HuH-7 (cell line): ENCODE measurements at regions not wholly inside any gene's neighbourhood (a gene's known extent, or its start where the extent isn't known, plus 50 kb on each side); places are given as distances from the start of the nearest gene placed in this dataset.
"Not testable (repeated sequence)": the region's sequence is repeated elsewhere in the genome, so short reads cannot be mapped to it uniquely, and the experiment has no call there.

Experiments
- DNase-seq: peaks from one replicate; pipeline ENCODE4 v3.0.0; 2011; ENCODE audit warnings: low spot score

DNA sequence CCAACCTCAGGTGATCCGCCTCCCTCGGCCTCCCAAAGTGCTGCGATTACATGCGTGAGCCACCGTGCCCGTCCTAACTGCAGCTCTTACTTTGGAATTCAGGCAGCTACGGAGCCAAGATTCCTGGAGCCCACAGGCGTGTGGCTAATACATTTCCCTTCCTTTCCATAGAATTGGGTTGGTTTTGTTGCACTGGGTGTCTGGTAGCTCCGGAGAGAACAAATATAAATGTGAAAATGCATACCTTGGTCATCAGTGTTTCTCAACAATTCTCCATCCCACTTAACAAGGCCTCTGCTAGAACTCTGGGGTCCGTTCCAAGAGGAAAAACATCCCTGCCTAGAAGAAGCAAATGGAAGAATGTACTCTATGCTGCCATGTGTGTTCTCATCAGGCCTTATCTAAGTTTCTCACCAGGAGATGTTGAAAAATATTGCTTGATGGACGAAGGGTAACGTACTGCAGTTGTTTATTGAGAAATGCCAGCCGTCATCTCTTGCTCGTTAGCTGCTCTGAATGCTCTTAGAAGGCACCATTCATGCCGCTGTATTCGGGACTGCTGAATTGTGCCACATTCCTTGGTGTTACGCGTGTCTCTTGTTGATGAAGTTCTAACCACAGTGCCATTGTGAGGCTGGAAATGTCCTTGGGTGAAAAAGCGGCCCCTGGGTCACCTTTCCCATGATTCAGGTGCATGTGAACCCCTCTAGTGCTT is 50.5 kb upstream of the CD99 start:
- DNase-seq = no peak

DNA sequence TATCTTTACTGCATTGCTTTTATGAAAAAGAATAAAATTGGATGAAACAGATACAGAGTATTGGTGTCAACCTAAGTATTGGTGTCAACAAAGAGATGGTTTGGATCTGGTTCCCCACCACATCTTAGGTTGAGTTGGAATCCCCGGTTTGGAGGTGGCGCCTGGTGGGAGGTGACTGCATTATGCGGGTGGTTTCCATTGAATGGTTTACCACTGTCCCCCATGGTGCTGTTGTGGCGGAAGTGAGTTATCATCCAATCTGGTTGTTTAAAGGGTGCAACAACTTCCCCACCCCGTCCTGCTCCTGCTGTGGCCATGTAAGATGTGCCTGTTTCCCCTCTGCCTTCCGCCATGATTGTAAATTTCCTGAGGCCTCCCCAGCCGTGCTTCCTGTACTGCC is 52.8 kb upstream of the CD99 start:
- no peak for DNase-seq

DNA sequence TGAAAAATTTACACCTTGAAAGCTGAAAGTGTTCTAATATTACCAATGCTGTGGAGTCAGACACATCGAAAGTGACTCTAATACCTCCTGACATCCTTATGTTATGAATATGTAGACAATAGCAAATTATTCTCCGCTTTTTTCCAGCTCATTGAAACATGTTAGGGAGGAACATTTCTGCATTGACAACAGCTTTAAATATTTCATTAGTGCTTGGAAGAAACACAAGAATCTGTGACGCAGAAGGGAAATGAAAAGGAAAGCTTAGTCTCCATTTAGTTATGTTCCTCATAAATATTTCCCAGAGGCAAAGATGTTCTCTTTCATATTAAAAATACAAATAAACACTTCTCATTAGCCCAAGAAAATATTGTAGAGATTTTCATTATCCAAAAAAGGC is 55.8 kb upstream of the CD99 start:
- DNase-seq = no peak

DNA sequence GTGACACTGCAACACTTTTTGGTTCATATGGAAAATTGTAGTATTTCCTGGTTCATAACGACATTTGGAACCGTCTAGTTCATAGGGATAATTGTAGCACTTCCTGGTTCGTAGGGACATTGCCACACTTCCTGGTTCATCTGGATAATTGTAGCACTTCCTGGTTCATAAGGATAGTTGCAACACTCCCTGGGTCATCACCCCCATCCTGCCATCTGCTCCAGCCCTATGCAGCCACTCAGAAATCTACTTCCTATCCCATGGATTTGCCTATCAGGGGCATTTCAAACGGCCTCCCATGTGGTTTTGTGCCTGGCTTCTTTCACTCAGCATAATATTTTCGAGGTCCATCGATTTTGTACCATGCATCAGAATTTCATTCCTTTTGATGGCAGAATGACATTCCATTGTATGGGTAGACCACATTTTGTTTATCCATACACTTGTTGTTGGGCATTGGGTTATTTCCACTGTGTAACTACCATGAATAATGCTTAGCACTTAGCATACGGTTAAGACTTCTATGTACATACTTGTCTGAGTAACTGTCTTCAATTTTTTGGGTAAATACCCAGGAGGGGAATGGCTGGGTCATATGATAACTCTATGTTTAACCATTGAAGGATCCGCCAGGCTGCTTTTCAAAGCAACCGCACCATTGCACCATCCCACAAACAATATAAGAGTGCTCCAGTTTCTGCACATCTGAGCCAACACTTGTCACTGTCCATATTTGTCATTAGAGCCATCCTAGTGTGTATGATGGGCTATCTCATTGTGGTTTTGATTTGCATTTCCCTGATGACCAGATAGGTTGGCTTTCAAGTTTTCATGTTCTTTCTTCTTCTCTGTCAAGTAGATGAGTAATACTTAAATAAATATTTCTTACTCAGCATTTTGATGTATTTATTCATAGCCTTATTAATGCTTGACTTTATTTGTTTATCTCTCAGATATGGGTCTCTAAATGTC is 58.3 kb upstream of the CD99 start:
- no peak for DNase-seq

DNA sequence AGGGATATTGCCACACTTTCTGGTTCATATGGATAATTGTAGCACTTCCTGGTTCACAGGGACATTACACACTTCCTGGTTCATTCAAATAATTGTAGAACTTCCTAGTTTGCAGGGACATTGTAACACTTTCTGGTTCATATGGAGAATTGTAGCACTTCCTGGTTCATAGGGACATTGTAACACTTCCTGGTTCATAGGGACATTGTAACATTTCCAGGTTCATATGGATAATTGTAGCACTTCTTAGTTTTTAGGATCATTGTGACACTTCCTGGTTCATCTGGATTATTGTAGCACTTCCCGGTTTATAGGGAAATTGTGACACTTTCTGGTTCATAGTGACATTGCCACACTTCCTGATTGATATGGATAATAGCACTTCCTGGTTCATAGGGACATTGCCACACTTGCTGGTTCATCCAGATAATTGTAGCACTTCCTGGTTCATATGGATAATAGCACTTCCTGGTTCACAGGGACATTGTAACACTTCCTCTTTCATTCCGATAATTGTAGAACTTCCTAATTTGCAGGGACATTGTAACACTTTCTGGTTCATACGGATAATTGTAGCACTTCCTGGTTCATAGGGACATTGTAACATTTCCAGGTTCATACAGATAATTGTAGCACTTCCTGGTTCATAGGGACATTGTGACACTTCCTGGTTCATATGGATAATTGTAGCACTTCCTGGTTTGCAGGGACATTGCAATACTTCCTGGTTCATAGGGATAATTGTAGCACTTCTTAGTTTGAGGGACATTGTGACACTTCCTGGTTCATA is 59.2 kb upstream of the CD99 start:
- DNase-seq = no peak

DNA sequence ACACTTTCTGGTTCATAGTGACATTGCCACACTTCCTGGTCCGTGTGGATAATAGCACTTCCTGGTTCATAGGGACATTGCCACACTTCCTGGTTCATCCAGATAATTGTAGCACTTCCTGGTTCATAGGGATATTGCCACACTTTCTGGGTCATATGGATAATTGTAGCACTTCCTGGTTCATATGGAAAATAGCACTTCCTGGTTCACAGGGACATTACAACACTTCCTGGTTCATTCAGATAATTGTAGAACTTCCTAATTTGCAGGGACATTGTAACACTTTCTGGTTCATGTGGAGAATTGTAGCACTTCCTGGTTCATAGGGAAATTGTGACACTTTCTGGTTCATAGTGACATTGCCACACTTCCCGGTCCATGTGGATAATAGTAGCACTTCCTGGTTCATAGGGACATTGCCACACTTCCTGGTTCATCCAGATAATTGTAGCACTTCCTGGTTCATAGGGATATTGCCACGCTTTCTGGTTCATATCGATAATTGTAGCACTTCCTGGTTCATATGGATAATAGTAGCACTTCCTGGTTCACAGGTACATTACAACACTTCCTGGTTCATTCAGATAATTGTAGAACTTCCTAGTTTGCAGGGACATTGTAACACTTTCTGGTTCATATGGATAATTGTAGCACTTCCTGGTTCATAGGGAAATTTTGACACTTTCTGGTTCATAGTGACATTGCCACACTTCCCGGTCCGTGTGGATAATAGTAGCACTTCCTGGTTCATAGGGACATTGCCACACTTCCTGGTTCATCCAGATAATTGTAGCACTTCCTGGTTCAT is 60.0 kb upstream of the CD99 start:
- DNase-seq = not testable (repeated sequence)

DNA sequence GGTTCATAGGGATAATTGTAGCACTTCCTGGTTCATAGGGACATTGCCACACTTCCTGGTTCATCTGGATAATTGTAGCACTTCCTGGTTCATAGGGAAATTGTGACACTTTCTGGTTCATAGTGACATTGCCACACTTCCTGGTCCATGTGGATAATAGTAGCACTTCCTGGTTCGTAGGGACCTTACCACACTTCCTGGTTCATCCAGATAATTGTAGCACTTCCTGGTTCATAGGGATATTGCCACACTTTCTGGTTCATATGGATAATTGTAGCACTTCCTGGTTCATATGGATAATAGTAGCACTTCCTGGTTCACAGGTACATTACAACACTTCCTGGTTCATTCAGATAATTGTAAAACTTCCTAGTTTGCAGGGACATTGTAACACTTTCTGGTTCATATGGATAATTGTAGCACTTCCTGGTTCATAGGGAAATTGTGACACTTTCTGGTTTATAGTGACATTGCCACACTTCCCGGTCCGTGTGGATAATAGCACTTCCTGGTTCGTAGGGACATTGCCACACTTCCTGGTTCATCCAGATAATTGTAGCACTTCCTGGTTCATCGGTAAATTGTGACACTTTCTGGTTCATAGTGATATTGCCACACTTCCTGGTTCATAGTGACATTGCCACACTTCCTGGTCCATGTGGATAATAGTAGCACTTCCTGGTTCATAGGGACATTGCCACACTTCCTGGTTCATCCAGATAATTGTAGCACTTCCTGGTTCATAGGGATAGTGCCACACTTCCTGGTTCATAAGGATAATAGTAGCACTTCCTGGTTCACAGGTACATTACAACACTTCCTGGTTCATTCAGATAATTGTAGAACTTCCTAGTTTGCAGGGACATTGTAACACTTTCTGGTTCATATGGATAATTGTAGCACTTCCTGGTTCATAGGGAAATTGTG is 60.8 kb upstream of the CD99 start:
- DNase-seq = not testable (repeated sequence)

DNA sequence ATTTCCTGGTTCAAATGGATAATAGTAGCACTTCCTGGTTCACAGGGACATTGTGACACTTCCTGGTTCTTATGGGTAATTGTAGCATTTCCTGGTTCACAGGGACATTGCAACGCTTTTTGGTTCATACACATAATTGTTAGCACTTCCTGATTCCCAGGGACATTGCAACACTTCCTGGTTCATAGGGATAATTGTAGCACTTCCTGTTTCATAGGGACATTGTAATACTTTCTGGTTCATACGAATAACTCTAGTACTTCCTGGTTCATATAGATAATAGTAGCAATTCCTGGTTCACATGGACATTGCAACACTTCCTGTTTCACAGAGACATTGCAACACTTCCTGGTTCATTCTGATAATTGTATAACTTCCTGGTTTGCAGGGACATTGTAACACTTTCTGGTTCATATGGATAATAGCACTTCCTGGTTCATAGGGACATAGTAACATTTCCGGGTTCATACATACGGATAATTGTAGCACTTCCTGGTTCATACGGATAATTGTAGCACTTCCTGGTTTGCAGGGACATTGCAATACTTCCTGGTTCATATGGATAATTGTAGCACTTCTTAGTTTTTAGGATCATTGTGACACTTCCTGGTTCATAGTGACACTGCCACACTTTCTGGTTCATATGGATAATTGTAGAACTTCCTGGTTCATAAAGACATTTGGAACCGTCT is 61.6 kb upstream of the CD99 start:
- DNase-seq = no peak

DNA sequence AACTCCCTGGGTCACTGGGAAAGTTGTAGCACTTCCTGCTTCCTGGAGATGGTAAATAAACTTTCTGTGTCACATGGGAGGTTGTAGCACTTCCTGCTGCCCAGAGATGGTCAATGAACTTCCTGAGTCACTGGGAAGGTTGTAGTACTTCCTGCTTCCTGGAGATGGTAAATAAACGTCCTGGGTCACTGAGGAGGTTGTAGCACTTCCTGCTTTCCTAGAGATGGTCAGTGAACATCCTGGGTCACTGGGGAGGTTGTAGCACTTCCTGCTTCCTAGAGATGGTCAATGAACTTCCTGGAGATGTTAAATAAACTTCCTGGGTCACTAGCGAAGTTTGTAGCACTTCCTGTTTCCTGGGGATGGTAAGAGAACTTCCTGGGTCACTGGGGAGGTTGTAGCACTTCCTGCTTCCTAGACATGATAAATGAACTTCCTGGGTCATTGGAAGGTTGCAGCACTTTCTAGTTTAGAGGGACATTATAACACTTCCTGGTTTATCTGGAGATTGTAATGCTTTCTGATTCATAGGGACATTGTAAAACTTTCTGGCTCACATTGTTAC is 62.3 kb upstream of the CD99 start:
- no peak for DNase-seq

DNA sequence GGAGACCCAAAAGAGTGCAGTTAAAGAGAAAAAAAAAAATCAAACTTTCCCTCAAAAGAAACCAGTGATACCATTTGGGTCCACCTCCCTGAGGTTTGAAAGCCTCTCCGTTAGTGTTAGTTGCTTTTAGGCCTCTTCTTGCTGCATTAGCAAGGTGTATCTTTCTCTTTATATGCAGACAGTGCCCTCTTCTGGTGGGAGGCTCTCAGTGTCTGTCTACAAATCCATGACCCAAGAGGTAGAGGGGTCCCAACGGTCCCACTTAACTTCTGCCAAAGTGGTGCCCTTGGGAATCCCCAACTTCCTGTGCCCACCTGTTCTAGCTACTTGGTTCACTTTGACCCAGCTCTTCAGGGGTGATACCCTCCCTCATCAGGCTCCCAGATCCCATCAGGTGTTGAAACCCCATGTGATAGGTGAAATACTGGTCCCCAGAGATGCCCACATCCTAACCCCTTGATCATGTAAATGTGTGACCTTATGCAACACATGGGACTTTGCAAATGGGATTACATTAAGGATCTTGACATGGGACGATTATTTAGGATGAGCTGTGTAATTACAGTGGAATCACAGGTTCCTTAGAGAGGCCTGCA is 63.7 kb upstream of the CD99 start:
- DNase-seq = peak; percentile 6

DNA sequence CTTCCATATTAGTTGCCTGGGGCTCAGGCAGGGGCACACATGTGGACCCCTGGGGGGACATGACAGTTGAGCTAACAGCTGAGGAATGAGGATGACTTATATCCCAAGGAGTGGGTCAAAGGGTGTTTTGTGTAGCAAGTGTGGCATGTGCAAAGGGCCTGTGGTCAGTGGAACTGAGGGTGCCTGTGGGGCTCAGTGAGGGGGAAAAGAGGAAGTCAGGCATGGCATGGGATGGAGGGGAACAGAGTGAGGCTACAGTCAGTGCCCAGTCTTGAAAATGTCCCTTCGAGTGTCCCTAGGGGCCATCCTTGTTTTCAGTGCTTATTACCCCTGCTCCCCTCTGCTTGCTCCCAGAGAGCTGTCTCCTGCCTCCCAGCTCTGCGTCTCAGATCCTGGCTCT is 64.3 kb upstream of the CD99 start:
- DNase-seq = no peak

DNA sequence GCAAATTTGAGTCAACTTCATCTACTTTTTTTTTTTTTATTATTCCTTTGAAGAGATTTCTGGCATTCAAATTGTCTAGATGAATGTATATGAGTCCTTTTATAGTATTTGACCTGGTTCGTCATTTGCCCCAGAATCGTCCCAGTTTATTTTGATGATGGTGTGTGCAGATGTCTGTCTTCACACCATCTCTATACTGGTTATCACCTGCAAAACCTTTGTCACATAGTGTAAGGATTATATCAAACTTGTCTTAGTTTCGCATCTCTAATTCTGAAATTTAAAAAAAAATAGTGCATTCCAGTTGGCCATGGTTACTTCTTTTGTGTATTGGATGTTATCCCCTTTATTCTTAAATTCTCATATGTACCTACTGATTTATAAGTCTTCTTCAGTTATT is 70.5 kb upstream of the CD99 start:
- DNase-seq = no peak

DNA sequence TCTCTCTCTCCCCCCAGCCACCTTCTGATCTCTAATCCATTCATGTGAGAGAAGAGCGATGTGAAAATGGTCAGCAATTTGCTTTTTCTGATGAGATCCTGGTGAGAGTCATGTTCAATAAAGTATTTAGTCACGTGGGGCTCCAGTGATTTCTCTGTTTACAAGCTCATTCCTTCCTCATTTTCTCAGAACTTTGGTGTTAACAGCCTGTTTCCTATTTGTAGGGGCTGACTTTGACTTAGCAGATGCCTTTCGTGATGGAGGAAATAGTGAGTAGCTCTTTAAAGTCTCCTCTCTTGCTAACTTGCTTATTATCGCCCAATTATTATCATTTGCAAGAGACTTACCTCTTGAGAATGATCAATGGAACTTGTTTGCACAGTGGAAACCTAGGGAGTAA is 72.6 kb upstream of the CD99 start:
- no peak for DNase-seq

DNA sequence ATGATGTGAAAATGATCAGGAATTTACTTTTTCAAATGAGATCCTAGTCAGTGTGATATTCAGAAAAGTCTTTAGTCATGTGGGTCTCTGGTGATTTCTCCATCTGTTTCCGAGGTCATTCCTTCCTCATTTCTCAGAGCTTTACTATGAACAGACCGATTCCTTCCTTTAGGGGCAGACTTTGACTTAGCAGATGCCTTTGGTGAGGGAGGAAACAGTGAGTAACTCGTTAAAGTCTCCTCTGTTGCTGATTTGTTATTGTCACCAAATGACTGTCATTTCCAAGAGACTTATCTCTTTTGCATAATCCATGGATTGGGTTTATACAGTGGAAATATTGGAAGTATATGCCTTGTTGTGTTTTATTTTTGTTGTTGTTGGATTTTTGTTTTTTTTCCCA is 76.2 kb upstream of the CD99 start:
- DNase-seq = no peak

DNA sequence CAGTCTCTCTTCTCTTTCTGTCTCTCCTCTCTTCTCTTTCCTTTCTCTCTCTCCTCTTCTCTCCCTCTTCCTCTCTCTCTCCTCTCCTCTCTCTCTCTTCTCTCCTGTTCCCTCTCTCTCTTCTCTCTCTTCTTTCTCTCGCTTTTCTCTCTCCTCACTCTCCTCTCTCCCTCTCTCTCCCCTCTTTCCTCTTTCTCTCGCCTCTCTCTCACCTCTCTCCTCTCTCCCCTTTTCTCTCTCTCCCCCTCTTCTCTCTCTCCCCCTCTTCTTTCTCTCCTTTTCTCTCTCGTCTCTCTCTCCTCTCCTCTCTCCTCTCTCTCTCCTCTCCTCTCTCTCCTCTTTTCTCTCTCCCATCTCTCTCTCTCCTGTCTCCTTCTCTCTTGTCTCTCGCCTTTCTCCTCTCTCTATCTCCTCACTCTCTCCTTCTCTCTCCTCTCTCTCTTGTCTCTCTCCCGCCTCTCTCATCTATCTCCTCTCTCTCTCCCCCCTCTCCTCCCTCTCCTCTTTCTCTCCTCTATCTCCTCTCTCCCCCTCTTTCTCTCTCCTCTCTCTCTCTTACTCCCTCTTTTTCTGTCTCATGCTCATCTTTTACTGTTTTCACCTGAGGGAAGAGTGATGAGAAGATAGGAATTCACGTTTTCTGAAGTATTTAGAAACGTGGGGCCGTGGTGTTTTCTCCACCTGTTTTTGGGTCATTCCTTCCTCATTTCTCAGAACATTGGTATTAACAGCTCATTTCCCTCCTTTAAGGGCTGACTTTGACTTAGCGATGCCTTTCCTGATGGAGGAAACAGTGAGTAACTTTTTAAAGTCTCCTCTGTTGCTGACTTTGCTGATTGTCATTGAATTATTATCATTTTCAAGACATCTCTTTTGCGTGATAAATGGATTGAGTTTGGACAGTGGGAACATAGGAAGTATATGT is 80.6 kb upstream of the CD99 start:
- no peak for DNase-seq

DNA sequence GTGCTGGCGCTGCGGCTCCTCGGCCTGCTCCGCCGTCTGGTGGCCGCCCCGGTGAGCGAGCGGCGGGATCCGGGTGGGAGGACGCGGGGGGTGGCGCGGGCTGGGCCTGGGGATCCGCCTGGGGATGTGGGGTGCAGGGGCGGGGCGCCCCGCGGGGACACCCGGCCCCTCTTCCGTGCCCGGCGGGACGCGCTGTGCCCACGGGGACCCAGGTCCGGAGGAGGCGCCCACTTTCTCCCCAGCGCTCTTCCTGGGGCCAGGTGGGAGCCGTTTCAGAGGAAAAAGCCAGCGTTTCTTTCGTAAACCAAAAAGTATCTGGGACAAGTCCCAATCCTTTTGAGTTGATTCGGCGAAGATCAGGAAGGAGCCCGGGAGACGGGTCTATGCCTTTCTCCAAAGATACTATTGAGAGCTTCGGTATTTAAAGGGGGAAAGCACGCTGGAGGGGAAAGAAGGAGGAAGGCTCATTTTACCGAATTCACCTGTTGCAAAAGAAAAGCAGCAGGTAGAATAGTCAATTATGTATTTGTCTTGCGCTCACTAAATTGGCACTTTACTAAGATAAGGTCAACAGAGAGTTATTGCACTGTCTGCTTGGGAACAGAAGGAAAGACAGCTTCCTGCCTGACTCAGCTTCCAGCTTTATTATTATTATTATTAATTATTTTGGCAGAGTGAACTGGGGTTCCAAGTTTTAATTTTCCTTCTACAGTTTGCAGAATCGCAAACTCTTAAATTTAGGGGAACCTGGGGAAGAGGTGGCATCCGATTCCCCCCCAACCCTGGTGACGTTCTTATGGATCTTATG is 81.5 kb upstream of the CD99 start:
- DNase-seq = no peak
